Lung (tissue), 11 donors: ENCODE measurements at regions not wholly inside any gene's neighbourhood (a gene's known extent, or its start where the extent isn't known, plus 50 kb on each side); places are given as distances from the start of the nearest gene placed in this dataset.
A peak's percentile ranks its signal among the peaks of the same experiment; 100 is the strongest.

ENCODE experiments used
- ATAC-seq: fragments of 200-7000 bp; cut with Tn5 transposase; one replicate; pipeline ENCODE4 v1.9.1; 2020; ENCODE audit warnings: moderate number of reproducible peaks; ENCODE audit not compliant: insufficient read depth, low FRiP score
- DNase-seq, 3 donors: peaks; one replicate each; pipeline ENCODE4 v3.0.0-alpha.2; 2013 to 2017
- H3K27ac ChIP-seq, 2 donors: one replicate each; pipeline ENCODE4 v1.5.1; 2013; ENCODE audit warnings: mild to moderate bottlenecking in 2 of 2, moderate library complexity in 2 of 2, control low read depth in 1 of 2, inconsistent platforms in 1 of 2, low read depth in 1 of 2, low read length in 1 of 2
- H3K27me3 ChIP-seq, 3 donors: one replicate each; pipeline ENCODE4 v1.5.1; 2013; ENCODE audit warnings: low read length in 2 of 3; ENCODE audit not compliant: control insufficient read depth in 3 of 3, insufficient read depth in 3 of 3
- H3K36me3 ChIP-seq, 4 donors: one replicate each; pipeline ENCODE4 v1.5.1; 2013; ENCODE audit warnings: low read length in 4 of 4, mild to moderate bottlenecking in 1 of 4, moderate library complexity in 1 of 4; ENCODE audit not compliant: control insufficient read depth in 4 of 4, insufficient read depth in 4 of 4
- H3K4me1 ChIP-seq, 5 donors: one replicate each; pipeline ENCODE4 v1.5.1; 2013; ENCODE audit warnings: low read length in 5 of 5, mild to moderate bottlenecking in 2 of 5, moderate library complexity in 1 of 5; ENCODE audit not compliant: control insufficient read depth in 5 of 5, insufficient read depth in 5 of 5
- H3K4me3 ChIP-seq: one replicate; pipeline ENCODE4 v1.5.1; 2013; ENCODE audit warnings: mild to moderate bottlenecking, control low read depth, moderate library complexity
- H3K9ac ChIP-seq, 2 donors: one replicate each; pipeline ENCODE4 v1.5.1; 2013; ENCODE audit warnings: low read length in 2 of 2, control low read depth in 1 of 2; ENCODE audit not compliant: insufficient read depth in 1 of 2
- H3K9me3 ChIP-seq, 4 donors: one replicate each; pipeline ENCODE4 v1.5.1; 2013; ENCODE audit warnings: low read length in 3 of 4, mild to moderate bottlenecking in 1 of 4, moderate library complexity in 1 of 4; ENCODE audit not compliant: control insufficient read depth in 4 of 4, insufficient read depth in 3 of 4
- WGBS, 2 donors: extraction: QIAGEN DNeasy Blood & Tissue Kit; methylation state at CpG; one replicate each; pipeline ENCODE4 v1.1.7; 2013; 5-methylcytosine and 5-hydroxymethylcytosine counted together
- TF ChIP-seq, protein P1 (sequence below): IDR thresholded peaks from 2 replicates; pipeline ENCODE4 v1.5.1; 2012; ENCODE audit warnings: mild to moderate bottlenecking; ENCODE audit errors: control extremely low read depth, extremely low read depth
- donor health status: control.
- donor health status: control.
- donor health status: Bipolar disorder and iron deficiency.
- donor health status: healthy.
- donor health status: DM: yes; HTN: yes; CAD: no.

DNA sequence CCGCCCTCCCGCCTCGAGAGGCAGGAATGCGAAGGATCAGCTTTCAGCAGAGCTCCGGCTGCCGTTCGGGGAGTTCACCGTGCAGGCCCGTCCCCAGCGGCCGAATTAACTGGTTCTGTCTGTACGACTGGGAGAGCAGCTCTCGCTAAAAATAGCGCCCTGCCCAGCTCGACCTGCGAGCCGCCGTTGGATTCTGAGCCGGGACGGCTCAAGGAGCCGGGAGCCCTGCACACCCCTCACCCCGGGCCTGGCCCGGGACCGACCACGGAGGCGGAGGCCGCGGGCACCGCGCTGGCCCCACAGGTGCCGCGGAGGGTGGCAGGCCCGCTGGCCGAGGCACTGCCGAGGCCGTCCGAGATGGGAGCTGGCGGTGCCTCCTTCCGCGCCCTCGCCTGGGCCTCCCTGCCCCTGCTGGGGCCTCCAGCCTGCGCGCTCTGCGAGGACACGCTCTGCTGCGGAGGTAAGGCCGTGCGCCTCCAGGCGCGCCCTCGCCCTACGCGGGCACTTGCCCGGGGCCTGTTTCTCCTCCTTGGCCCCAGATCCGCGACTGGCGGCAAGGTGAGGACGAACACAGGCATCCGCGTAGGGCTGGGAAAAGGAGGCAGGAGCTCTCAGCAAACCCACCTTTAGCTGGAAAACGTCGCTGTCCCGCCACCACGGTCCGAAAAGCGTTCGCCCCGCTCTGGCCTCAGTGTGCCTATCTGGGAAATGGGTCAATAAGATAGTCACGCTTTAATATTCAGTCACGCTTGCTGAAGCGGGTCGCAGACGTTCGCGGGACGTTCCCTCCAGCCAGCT is 53.1 kb upstream of the DAB2IP start:
- peaks cover 0 to 5% (median 0%) of the 10 kb centered on the region in 4 donors for H3K9me3 ChIP-seq
- peak overlapping the region; percentile 91 to 97 for H3K27ac ChIP-seq
- peak; percentile 39 for ATAC-seq
- H3K4me3 ChIP-seq, result peak overlapping the region; percentile 46
- peak; percentile 89 to 92 (median 91) for DNase-seq
- H3K4me1 ChIP-seq, result peaks cover 0 to 10% (median 3%) of the 10 kb centered on the region in 5 donors
- TF ChIP-seq, protein P1, sequence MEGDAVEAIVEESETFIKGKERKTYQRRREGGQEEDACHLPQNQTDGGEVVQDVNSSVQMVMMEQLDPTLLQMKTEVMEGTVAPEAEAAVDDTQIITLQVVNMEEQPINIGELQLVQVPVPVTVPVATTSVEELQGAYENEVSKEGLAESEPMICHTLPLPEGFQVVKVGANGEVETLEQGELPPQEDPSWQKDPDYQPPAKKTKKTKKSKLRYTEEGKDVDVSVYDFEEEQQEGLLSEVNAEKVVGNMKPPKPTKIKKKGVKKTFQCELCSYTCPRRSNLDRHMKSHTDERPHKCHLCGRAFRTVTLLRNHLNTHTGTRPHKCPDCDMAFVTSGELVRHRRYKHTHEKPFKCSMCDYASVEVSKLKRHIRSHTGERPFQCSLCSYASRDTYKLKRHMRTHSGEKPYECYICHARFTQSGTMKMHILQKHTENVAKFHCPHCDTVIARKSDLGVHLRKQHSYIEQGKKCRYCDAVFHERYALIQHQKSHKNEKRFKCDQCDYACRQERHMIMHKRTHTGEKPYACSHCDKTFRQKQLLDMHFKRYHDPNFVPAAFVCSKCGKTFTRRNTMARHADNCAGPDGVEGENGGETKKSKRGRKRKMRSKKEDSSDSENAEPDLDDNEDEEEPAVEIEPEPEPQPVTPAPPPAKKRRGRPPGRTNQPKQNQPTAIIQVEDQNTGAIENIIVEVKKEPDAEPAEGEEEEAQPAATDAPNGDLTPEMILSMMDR, result no peak
- H3K27me3 ChIP-seq, result peaks cover 0 to 6% (median 3%) of the 10 kb centered on the region in 3 donors
- H3K36me3 ChIP-seq, result no peaks in the 10 kb centered on the region
- H3K9ac ChIP-seq, result peak overlapping the region in 1 of 2 donors; percentile 32
- 14 to 23% methylated on average over 73 to 76 of the region's 76 CpGs for WGBS, 2 donors

DNA sequence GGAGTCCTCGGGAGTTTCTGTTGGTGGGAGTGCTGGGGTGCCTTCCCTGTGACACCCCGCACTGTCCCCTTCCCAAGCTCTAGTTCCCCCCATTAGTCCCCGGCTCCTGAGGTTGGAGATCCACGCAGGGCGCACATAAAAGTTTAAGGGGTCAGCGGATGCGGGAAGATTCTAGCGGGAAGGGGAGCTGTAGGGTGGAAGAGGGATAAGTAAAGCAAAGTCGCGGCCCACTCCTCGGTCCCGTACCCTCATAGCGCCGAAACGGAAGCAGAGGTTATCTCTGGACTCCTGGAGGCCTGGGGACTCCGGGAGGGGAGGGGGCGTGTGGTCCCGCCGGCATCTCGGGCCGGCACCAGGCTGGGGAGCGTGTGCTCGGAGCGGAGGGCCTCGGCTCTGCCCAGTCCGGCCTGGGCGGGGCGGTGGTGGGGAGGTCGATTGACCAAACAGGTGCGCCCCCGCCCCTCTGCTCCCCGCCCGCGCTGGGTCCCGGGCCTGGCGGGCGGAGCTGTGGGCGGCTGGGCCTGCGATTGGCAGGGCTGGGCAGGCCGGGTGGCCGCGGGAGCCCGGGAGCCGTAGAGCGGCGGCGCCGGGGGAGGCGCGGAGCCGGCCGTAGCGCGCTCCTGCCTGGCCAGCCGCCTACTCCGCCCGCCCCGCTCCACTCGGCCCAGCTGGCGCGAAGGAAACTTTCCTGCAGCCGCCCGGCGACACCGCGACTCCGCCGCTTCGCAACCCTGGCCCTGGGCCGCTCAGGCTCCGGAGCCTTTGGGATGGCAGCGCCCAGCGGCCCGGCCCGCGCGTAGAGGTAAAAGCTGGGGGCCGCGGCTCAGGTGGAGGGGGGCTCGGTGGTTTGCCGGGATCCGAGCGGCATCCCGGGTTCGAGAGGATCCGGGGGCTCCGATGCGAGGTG is 52.2 kb upstream of the DAB2IP start:
- TF ChIP-seq, protein P1, result no peak
- ATAC-seq, result peak; percentile 87
- Histone ChIP-seq H3K9me3 (peaks cover 0 to 5% (median 0%) of the 10 kb centered on the region in 4 donors), H3K36me3 (no peaks in the 10 kb centered on the region), H3K27ac (peak overlapping the region; percentile 91 to 97), H3K4me3 (peak overlapping the region; percentile 46), H3K27me3 (peaks cover 0 to 6% (median 3%) of the 10 kb centered on the region in 3 donors), H3K9ac (peak overlapping the region in 1 of 2 donors; percentile 27), H3K4me1 (peaks cover 3 to 16% (median 6%) of the 10 kb centered on the region in 5 donors)
- peak; percentile 62 to 70 (median 63) for DNase-seq
- WGBS, 2 donors, result 2 to 3% methylated on average over 60 to 88 of the region's 88 CpGs

DNA sequence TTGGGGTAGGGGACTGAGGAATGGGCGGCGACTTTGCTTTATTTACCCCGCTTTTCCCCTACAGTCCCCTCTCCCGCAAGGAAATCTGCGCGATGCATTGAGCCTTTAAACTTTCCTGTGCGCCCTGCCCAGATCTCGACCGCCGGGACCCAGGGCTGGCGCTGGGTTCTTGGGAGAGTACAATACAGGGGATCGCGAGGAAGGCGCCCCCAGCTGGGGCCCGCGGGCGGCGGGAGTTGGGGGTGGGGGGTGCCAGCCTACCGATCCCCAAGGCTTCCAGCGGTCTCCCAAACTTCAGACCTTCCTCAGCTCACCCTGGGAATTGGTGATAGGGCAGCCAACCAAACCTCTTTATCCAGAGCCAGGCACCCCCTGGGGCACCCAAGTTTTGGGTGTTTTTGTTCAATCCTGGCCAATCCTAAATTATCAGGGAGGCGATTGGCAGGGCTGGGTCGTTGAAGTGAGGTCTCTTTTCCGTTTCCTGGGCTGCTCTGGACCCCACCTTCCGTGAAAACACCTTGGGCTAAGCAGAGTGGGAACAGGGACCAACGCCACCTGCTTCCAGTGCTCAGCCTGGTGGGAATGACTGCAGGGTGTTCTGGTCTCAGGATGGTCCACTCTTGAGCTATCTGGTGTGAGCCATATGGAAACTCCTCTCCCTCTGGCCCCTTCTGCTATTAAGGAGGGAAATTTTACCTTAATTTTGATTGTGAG is 51.4 kb upstream of the DAB2IP start:
- ATAC-seq, result no peak
- peak overlapping the region in 1 of 2 donors; percentile 97 for H3K27ac ChIP-seq
- H3K4me1 ChIP-seq, result peaks cover 3 to 19% (median 6%) of the 10 kb centered on the region in 5 donors
- peaks cover 0 to 5% (median 0%) of the 10 kb centered on the region in 4 donors for H3K9me3 ChIP-seq
- H3K9ac ChIP-seq, result peak overlapping the region in 1 of 2 donors; percentile 27
- peaks cover 0 to 6% (median 3%) of the 10 kb centered on the region in 3 donors for H3K27me3 ChIP-seq
- WGBS, 2 donors, result 8 to 11% methylated on average over 25 of the region's 25 CpGs
- TF ChIP-seq, protein P1, result no peak
- no peak for DNase-seq
- no peaks in the 10 kb centered on the region for H3K36me3 ChIP-seq
- H3K4me3 ChIP-seq, result peak overlapping the region; percentile 33
